C1 segment of cervical spinal cord (tissue), 14 donors: ENCODE measurements at regions not wholly inside any gene's neighbourhood (a gene's known extent, or its start where the extent isn't known, plus 50 kb on each side); places are given as distances from the start of the nearest gene placed in this dataset.

Source experiments
- DNase-seq, 14 donors: peaks; one replicate each; lab custom pipeline; 2025; lab: John Stamatoyannopoulos, UW

GRCh38 chr14:101242442-101243385 is 318.6 kb upstream of the DIO3 start:
- DNase-seq, result no peak

DNA sequence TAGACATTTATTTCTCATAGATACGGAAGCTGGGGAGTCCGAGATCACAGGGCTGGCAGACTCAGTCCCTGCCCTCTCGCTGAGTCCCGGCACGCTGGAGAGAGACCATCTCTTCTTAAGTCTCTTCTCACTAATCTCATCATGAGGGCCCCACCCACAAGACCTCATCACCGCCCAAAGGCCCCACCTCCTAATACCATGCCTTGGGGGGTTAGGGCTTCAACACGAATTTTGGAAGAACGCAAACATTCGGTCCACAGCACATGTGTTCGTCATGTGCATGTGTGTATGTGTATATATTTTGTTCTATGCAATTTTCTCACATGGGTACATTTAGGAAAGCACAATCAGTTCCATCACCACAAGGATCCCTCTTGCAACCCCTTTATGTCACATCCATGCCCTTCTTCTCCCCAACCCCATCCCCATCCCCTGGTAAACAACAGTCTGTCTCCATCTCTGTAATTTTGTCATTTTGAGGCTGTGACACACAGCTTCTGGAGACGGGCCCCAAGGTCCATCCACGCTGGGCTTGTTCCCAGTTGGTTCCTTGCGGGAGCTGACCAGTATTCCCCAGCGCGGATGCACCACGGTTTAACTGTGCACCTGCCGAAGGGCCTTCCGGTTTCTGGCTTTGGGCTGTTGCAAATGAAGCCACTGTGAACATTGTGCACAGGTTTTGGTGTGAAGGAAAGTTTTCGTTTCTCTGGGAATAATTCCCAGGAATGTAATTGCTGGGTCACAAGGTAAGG is 317.5 kb upstream of the DIO3 start:
- DNase-seq, result no peak

DNA sequence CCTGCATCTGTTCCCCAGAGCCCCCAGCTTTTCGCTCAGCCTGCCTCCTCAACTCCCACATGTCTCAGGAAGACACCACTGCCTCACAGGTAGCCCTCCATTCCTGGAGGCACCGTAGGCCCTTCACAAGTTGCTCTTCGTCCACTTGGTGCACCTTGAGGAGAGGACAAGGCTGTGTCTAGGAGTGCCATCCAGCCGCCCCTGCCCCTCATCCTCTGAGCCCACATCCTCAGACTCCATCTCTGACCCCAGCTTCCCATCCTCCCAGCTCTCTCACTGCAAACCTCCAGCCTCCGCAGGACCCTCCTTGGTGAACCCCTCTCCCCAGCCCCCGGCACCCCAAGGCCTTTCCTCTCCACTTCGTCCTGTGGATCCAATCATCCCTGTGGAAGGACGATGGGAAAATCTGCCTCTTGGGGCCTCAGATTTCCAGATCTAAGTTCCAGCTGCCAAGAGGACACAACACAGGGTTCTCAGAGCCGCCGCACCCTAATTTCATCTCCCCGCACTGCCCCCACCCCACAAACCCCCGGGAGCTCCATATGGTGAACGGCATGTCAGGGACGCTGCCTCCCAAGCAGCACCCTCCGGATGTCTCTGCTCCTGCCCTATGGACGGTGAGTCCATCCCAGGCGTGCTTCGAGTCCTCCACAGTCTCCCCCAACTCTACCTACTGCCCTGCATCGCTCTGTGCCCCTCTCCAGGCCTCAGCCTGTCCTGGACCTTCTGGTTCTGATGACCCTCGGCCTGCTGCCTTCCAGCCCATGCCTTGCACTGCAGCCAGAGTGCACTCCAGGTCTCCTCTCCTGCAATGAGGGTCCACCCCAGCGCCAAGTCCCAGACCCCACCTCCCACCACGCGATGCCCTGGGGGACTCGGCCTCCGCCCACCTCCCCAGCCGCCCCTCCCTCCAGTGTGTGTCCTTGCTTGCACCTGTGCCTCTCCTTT is 314.1 kb upstream of the DIO3 start:
- no peak for DNase-seq

DNA sequence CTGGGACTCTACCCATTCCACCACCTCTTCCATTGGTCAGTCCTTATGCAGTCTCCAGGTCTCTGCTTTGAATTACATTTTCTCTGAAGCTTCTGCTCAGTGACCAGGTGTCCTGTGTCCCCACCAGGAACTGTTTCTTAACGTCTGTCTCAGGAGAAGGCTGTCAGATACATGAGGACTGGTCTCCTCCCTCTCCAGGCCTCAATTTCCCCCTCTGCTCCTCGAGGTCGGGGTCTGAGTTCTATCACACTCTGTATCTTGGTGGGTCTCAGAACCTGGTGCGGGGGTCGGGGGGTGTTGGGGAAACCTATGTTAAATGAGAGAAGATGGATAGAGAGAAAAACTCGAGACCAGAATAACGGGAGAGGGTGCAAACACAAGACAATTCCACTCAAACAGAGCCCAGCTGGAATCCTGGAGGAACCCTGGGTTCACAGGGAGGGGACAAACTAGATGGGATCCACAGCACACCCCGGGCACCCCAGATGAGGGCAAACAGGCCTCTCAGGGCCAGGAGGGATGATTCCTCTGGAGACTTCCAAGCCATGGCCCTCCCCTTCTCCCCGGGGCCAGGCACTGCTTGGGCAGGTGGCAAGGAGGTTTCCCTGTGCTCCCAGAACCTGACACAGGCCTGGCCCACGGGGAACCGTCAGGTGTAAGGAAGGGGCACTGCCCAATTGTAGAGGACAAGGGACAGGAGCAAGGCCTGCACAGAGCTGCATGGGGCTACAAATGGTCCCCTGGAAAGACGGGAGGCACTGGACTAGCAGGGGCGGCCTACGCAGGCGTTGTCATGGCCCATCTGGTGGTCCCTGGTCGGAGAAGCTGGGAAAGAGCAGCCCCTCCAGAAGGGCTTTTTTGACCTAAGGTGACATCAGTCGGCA is 313.2 kb upstream of the DIO3 start:
- no peak for DNase-seq

- no peak for DNase-seq
These were observed 312.2 kb upstream of the DIO3 start for GRCh38 chr14:101248840-101249675.

DNA sequence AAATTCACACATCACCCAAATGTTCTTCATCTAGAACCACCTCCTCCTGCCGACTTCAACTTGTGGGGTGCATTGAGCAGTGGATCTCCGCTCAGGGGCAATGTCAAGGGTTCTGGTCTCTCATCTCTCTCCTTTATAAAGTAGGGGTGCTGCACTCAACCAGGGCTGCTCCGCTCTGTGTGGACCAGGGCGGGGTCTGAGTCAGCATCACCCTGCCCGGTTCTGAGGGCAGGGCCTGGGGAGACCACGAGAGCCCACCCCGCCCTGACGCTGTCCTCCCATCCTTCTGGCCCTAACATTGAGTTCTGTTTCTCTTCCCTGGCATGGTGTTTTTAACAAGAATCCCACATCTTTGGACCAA is 311.6 kb upstream of the DIO3 start:
- no peak for DNase-seq

DNA sequence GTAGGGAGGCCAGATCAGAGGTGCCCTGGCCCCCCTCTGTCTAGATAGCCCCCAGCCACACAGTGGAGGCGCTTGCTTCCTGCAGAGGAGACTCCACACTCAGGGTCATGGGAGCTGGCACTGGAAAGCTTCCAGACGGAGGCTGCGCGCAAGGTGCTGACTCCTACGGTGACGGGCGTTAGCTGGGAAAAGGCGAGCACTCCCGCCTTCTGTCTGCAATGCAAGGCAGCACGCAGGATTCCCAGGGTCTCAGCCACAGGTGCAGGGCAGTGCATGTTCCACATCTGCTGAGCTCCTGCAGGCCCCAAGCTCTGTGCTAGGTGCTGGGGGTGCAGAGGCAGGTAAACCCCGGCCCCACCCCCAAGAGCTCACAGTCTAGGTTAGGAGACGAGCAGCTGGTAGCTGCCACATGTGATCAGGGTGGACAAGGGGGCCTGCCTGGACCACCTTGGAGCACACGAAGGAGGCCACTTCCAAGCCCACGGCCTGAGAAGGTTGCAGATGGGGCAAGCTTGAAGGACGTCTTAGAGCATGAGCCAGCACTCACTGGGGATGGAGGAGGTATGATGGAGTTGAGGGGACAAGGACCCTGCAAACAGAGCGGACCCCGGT is 310.9 kb upstream of the DIO3 start:
- no peak for DNase-seq

- no peak for DNase-seq
These were observed 310.1 kb upstream of the DIO3 start for GRCh38 chr14:101250948-101251811.

DNA sequence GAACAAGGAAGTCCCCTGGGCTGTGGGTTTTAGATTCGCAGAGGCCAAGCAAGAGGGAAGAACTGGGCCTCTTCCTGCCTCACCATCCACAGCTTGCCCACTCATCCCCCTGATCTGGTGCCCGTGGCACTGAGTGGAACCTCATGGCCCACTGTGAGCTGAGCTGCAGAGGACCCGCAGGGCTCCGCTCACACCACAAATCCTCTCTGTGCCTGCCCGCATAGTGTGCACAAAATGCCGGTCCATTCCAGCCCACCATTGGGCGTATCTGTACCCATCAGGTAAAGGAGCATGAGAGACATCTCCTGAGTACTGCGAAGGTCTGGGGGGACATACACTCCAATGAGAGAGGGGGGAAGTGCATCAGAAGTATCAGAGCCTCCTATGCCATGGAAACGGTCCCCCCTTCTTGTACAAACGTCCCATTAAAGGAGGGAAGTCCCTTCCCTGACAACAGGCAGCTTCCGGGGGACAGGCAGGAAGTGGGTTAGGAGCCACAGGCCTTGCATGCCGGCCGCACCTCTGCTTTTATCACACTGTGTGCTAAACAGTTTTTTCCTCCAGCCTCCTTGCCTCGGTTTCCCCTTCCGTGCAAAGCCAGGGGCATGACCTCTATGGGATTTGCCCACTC is 309.4 kb upstream of the DIO3 start:
- DNase-seq, result no peak

- DNase-seq, result no peak
These were observed 308.7 kb upstream of the DIO3 start for GRCh38 chr14:101252443-101253214.

DNA sequence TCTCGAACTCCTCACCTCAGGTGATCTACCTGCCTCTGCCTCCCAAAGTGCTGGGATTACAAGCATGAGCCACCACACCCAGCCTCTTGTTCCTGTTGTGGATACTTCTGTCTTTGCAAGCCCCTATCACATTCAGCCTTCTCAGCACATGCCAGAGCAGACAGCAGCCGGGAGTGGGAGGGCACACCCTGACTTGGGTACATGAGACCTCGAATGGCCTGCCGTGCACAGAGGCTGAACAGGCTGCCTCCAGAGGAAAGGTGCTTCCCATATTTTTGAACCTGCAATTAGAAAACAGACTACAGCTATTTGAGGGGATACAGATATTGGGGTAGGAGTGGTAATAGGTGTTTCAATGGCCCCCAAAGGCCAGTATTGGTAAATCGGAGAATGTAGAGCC is 307.3 kb upstream of the DIO3 start:
- no peak for DNase-seq

GRCh38 chr14:101254805-101255764 is 306.2 kb upstream of the DIO3 start:
- no peak for DNase-seq

GRCh38 chr14:101255765-101256125 is 305.6 kb upstream of the DIO3 start:
- no peak for DNase-seq

- no peak for DNase-seq
These were observed 305.0 kb upstream of the DIO3 start for GRCh38 chr14:101256266-101256665.

- no peak for DNase-seq
These were observed 303.7 kb upstream of the DIO3 start for GRCh38 chr14:101257551-101257950.

DNA sequence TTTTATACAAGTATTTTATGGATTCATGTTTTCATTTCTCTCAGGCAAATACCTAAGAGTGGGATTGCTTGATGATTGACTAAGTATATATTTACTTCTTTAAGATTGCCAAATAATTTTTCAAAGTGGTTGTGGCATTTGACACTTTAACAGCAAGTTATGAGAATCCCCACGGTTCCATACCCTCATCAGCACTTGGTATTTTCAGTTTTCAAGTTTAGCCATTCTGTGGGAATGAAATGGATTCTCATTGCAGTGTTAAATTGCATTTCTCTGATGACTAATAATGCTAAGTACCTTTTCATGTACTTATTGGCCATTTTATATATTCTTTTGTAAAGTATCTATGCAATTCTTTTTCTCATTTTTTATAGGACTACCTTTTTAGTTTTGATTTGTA is 301.5 kb upstream of the DIO3 start:
- no peak for DNase-seq
